HCT116 (cell line): ENCODE measurements at regions not wholly inside any gene's neighbourhood (a gene's known extent, or its start where the extent isn't known, plus 50 kb on each side); places are given as distances from the start of the nearest gene placed in this dataset.

Experiments used
- ATAC-seq: fragments of 200-7000 bp; cut with Tn5 transposase; 2 replicates; pipeline ENCODE4 v1.9.1; 2020; ENCODE audit warnings: mild to moderate bottlenecking, moderate library complexity
- BruUV-seq: library from RNA; stranded (reverse); fragments of 400-500 nt; replicated peaks from 2 replicates; lab custom pipeline; 2021; lab: Mats Ljungman, UMichigan
- CTCF ChIA-PET: fragments of 300-600 bp; sonication (Branson Sonifier 250); formaldehyde crosslinking; loops from one replicate; lab custom pipeline; 2021; ENCODE audit warnings: antibody characterized with exemption; lab: Charles Lee
- POLR2A ChIA-PET: fragments of 300-600, 350-600 bp; sonication (Branson Sonifier 250); formaldehyde crosslinking; loops from one replicate; lab custom pipeline; 2021; ENCODE audit warnings: antibody characterized with exemption; lab: Charles Lee
- RAD21 ChIA-PET, 2 experiments: fragments of 300-600 bp; sonication (Branson Sonifier 250); formaldehyde crosslinking; loops; one replicate each; lab custom pipeline; 2023; ENCODE audit warnings: low total read pairs in 2 of 2; ENCODE audit not compliant: uncharacterized antibody in 2 of 2, unreplicated experiment in 2 of 2, low non-redundant PET in 1 of 2; lab: Charles Lee
- DNase-seq: peaks from one replicate; pipeline ENCODE4 v3.0.0-alpha.2; 2010; ENCODE audit warnings: low read depth, low spot score
- H2AFZ ChIP-seq: fragments of 200-600 bp; shearing (Covaris generic), sonication (generic); 2 replicates; pipeline ENCODE4 v1.6.1; 2017; ENCODE audit warnings: low read depth, mixed run types, mixed read lengths, antibody characterized with exemption, low read length; ENCODE audit not compliant: poor library complexity, severe bottlenecking
- H3K27ac ChIP-seq: 2 replicates; pipeline ENCODE4 v1.5.1; 2012; ENCODE audit warnings: low read depth, low read length
- H3K27me3 ChIP-seq: fragments of 200-600 bp; sonication (generic); 2 replicates; pipeline ENCODE4 v1.6.1; 2016; ENCODE audit warnings: mixed run types, low read length, mixed read lengths; ENCODE audit not compliant: insufficient read depth
- H3K36me3 ChIP-seq, 2 experiments: fragments of 200-500 bp in 1 of 2; fragments of 200-600 bp in 1 of 2; sonication (Bioruptor generic) in 1 of 2; sonication (generic) in 1 of 2; 2 replicates each; pipeline versions ENCODE4 v1.5.1 to v1.6.1; 2014 to 2016; ENCODE audit warnings: low read length in 2 of 2, inconsistent platforms in 1 of 2, mixed read lengths in 1 of 2, mixed run types in 1 of 2; ENCODE audit not compliant: insufficient read depth in 2 of 2, control insufficient read depth in 1 of 2
- H3K4me1 ChIP-seq, 2 experiments: fragments of 200-600 bp in 1 of 2; sonication (generic) in 1 of 2; 2 replicates each; pipeline versions ENCODE4 v1.5.1 to v1.6.1; 2012 to 2017; ENCODE audit warnings: low read length in 2 of 2, inconsistent platforms in 1 of 2, mild to moderate bottlenecking in 1 of 2, mixed read lengths in 1 of 2, mixed run types in 1 of 2, moderate library complexity in 1 of 2; ENCODE audit not compliant: insufficient read depth in 2 of 2, control insufficient read depth in 1 of 2
- H3K4me2 ChIP-seq: fragments of 200-600 bp; sonication (generic); 2 replicates; pipeline ENCODE4 v1.6.1; 2017; ENCODE audit warnings: mixed run types, low read length, mixed read lengths
- H3K4me3 ChIP-seq, 2 experiments: fragments of 200-600 bp in 1 of 2; sonication (generic) in 1 of 2; replicated peaks in 1 of 2; 2 replicates each; pipeline ENCODE4 v1.5.1; 2011 to 2016; ENCODE audit warnings: low read length in 2 of 2, control low read depth in 1 of 2, low read depth in 1 of 2, mild to moderate bottlenecking in 1 of 2, mixed read lengths in 1 of 2, mixed run types in 1 of 2
- H3K79me2 ChIP-seq: fragments of 200-600 bp; sonication (generic); 2 replicates; pipeline ENCODE4 v1.6.1; 2017; ENCODE audit warnings: mild to moderate bottlenecking, mixed run types, low read length, moderate library complexity, mixed read lengths; ENCODE audit not compliant: insufficient read depth
- H3K9ac ChIP-seq: fragments of 200-600 bp; sonication (generic); 2 replicates; pipeline ENCODE4 v1.6.1; 2016; ENCODE audit warnings: low read length, mixed read lengths
- H3K9me2 ChIP-seq: fragments of 200-600 bp; sonication (generic), shearing (Covaris generic); 2 replicates; pipeline ENCODE4 v1.6.1; 2017; ENCODE audit warnings: mixed run types, mild to moderate bottlenecking, moderate library complexity; ENCODE audit not compliant: insufficient read depth
- H3K9me3 ChIP-seq, 2 experiments: fragments of 200-500 bp in 1 of 2; fragments of 200-600 bp in 1 of 2; sonication (Bioruptor generic) in 1 of 2; sonication (generic) in 1 of 2; 2 replicates each; pipeline ENCODE4 v1.6.1; 2014 to 2017; ENCODE audit warnings: low read length in 2 of 2, mixed read lengths in 2 of 2, inconsistent platforms in 1 of 2, low read depth in 1 of 2, mild to moderate bottlenecking in 1 of 2, mixed run types in 1 of 2, moderate library complexity in 1 of 2; ENCODE audit not compliant: control insufficient read depth in 1 of 2, insufficient read depth in 1 of 2
- H4K20me1 ChIP-seq: fragments of 200-600 bp; sonication (generic), shearing (Covaris generic); 2 replicates; pipeline ENCODE4 v1.6.1; 2017; ENCODE audit warnings: mixed run types, mild to moderate bottlenecking, moderate library complexity; ENCODE audit not compliant: insufficient read depth
- ATF3 ChIP-seq: IDR thresholded peaks from 2 replicates; pipeline ENCODE4 v1.6.1; 2012
- ELF1 ChIP-seq: IDR thresholded peaks from 2 replicates; pipeline ENCODE4 v1.6.1; 2012; ENCODE audit warnings: low read depth, borderline replicate concordance
- EZH2 ChIP-seq: fragments of 200-600 bp; sonication (generic); IDR thresholded peaks from 2 replicates; pipeline ENCODE4 v1.6.1; 2017; ENCODE audit warnings: antibody characterized with exemption, mixed run types
- EZH2phosphoT487 ChIP-seq: fragments of 200-600 bp; IDR thresholded peaks from 2 replicates; pipeline ENCODE4 v1.6.1; 2018; ENCODE audit warnings: antibody characterized with exemption, borderline replicate concordance
- FOSL1 ChIP-seq: IDR thresholded peaks from 2 replicates; pipeline ENCODE4 v1.6.1; 2012; ENCODE audit warnings: low read depth
- POLR2AphosphoS5 ChIP-seq: IDR thresholded peaks from 2 replicates; pipeline ENCODE4 v1.6.1; 2011; ENCODE audit warnings: mild to moderate bottlenecking, low read depth, low read length, moderate library complexity
- SIN3A ChIP-seq: IDR thresholded peaks from 2 replicates; pipeline ENCODE4 v1.6.1; 2012; ENCODE audit warnings: low read depth
- ZBTB33 ChIP-seq: IDR thresholded peaks from 2 replicates; pipeline ENCODE4 v1.6.1; 2011; ENCODE audit warnings: mild to moderate bottlenecking, low read length, moderate library complexity; ENCODE audit not compliant: insufficient replicate concordance; ENCODE audit errors: extremely low read depth
- ZFX ChIP-seq: fragments of 450-650 bp; IDR thresholded peaks from 2 replicates; pipeline ENCODE4 v1.6.1; 2017
- intact Hi-C: fragments of 100-400 bp; cut with micrococcal nuclease; formaldehyde crosslinking; loops from 2 replicates; pipeline ENCODE4 v1.10.0; 2022

- Histone ChIP-seq H3K4me2 (no peak overlapping the region), H4K20me1 (no peaks in the 10 kb centered on the region), H3K27ac (no peak overlapping the region), H3K4me1 (no peaks in the 10 kb centered on the region), H3K9ac (no peak overlapping the region), H3K79me2 (no peaks in the 10 kb centered on the region), H3K9me3 (no peaks in the 10 kb centered on the region; a peak in 1 of 4 replicates), H3K27me3 (no peaks in the 10 kb centered on the region), H3K4me3 (no peak overlapping the region), H3K9me2 (no peaks in the 10 kb centered on the region), H3K36me3 (no peaks in the 10 kb centered on the region), H2AFZ (no peak overlapping the region)
- TF ChIP-seq FOSL1 (no peak), SIN3A (no peak), ELF1 (no peak), POLR2AphosphoS5 (no peak), EZH2 (no peak), ZFX (no peak), EZH2phosphoT487 (no peak), ZBTB33 (no peak), ATF3 (no peak)
- ChIA-PET POLR2A (no interaction called here), CTCF (no interaction called here), RAD21 (no interaction called here)
- intact Hi-C loops, result no loop called here
- ATAC-seq (no peak), DNase-seq (no peak)
- no TSS peak for BruUV-seq
These were observed 94.5 kb upstream of the FMN2 start for GRCh38 chr1:239997160-239997514.
